SU-DHL-6 (cell line): ENCODE measurements at regions not wholly inside any gene's neighbourhood (a gene's known extent, or its start where the extent isn't known, plus 50 kb on each side); places are given as distances from the start of the nearest gene placed in this dataset.

Source experiments
- CTCF ChIP-seq: fragments of 200-600 bp; sonication (generic); IDR thresholded peaks from one replicate; pipeline ENCODE4 v1.5.1; 2017; ENCODE audit warnings: antibody characterized with exemption, mild to moderate bottlenecking, low read length, moderate library complexity; ENCODE audit not compliant: insufficient read depth, poor library complexity, severe bottlenecking
- EZH2phosphoT487 ChIP-seq: fragments of 200-600 bp; sonication (generic), shearing (Covaris generic); conservative IDR thresholded peaks from 2 replicates; pipeline ENCODE4 v1.6.1; 2018; ENCODE audit warnings: mild to moderate bottlenecking, antibody characterized with exemption, low read length, moderate library complexity, mixed read lengths

DNA sequence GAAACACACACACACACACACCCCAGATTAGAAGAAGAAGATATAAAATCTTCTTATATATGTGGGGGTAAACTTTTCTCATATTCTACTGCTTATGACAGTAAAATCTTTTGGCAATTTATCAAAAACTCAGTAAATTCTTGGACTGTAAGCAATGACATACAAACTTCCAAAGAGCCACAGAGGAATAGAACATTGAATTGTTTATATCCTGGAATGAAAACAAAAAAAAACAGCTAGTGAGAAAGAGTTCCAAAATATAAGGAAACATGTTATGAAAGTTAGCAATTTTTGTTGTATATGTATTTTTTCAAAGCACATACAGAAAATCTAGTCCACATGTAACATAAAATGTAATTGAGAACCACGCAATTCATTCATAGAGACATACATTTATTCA, 764.9 kb downstream of the DSC3 start:
- no peak for TF ChIP-seq CTCF
- no peak for TF ChIP-seq EZH2phosphoT487
